Neuron (in vitro differentiated cells): ENCODE measurements at regions not wholly inside any gene's neighbourhood (a gene's known extent, or its start where the extent isn't known, plus 50 kb on each side); places are given as distances from the start of the nearest gene placed in this dataset.

Experiments
- H2AFZ ChIP-seq: one replicate; pipeline ENCODE4 v1.6.1; 2013; ENCODE audit warnings: low read depth, mild to moderate bottlenecking, inconsistent platforms, low read length, moderate library complexity
- H3K27me3 ChIP-seq: one replicate; pipeline ENCODE4 v1.6.1; 2013; ENCODE audit warnings: low read length; ENCODE audit not compliant: insufficient read depth
- H3K36me3 ChIP-seq: one replicate; pipeline ENCODE4 v1.6.1; 2013; ENCODE audit warnings: low read length; ENCODE audit not compliant: insufficient read depth
- H3K4me1 ChIP-seq: one replicate; pipeline ENCODE4 v1.6.1; 2013; ENCODE audit warnings: low read length; ENCODE audit not compliant: insufficient read depth
- H3K4me3 ChIP-seq: 2 replicates; pipeline ENCODE4 v1.5.1; 2013; ENCODE audit warnings: mild to moderate bottlenecking, low read length, moderate library complexity
- H3K9me3 ChIP-seq: one replicate; pipeline ENCODE4 v1.6.1; 2013; ENCODE audit warnings: low read length

GRCh38 chr9:27625751-27626150 lies 52.5 kb upstream of the C9orf72 start:
- no peak overlapping the region for H2AFZ ChIP-seq
- no peaks in the 10 kb centered on the region for H3K36me3 ChIP-seq
- peaks cover 5% of the 10 kb centered on the region for H3K4me1 ChIP-seq
- no peaks in the 10 kb centered on the region for H3K27me3 ChIP-seq
- no peak overlapping the region for H3K4me3 ChIP-seq
- no peaks in the 10 kb centered on the region for H3K9me3 ChIP-seq

GRCh38 chr9:27626244-27627187 lies 53.2 kb upstream of the C9orf72 start:
- H3K4me1 ChIP-seq = peaks cover 5% of the 10 kb centered on the region
- H3K4me3 ChIP-seq = no peak overlapping the region
- H3K36me3 ChIP-seq = no peaks in the 10 kb centered on the region
- H3K27me3 ChIP-seq = no peaks in the 10 kb centered on the region
- H2AFZ ChIP-seq = no peak overlapping the region
- H3K9me3 ChIP-seq = no peaks in the 10 kb centered on the region

- H3K36me3 ChIP-seq = no peaks in the 10 kb centered on the region
- no peak overlapping the region for H3K4me3 ChIP-seq
- peaks cover 5% of the 10 kb centered on the region for H3K4me1 ChIP-seq
- no peak overlapping the region for H2AFZ ChIP-seq
- no peaks in the 10 kb centered on the region for H3K27me3 ChIP-seq
- H3K9me3 ChIP-seq = no peaks in the 10 kb centered on the region
Measured at GRCh38 chr9:27627188-27627564, 53.9 kb upstream of the C9orf72 start.

GRCh38 chr9:27628311-27628710 lies 55.0 kb upstream of the C9orf72 start:
- no peaks in the 10 kb centered on the region for H3K36me3 ChIP-seq
- peaks cover 5% of the 10 kb centered on the region for H3K4me1 ChIP-seq
- no peak overlapping the region for H2AFZ ChIP-seq
- H3K27me3 ChIP-seq = no peaks in the 10 kb centered on the region
- H3K4me3 ChIP-seq = no peak overlapping the region
- H3K9me3 ChIP-seq = no peaks in the 10 kb centered on the region

- Histone ChIP-seq H3K27me3 (no peaks in the 10 kb centered on the region), H3K4me1 (peaks cover 5% of the 10 kb centered on the region), H3K9me3 (no peaks in the 10 kb centered on the region), H3K4me3 (no peak overlapping the region), H2AFZ (no peak overlapping the region), H3K36me3 (no peaks in the 10 kb centered on the region)
Measured at GRCh38 chr9:27629425-27629824, 56.1 kb upstream of the C9orf72 start.

- Histone ChIP-seq H3K9me3 (no peaks in the 10 kb centered on the region), H3K36me3 (no peaks in the 10 kb centered on the region), H3K27me3 (no peaks in the 10 kb centered on the region), H3K4me3 (no peak overlapping the region), H3K4me1 (no peaks in the 10 kb centered on the region), H2AFZ (no peak overlapping the region)
Measured at GRCh38 chr9:27632254-27632653, 59.0 kb upstream of the C9orf72 start.

- no peak overlapping the region for H3K4me3 ChIP-seq
- no peaks in the 10 kb centered on the region for H3K9me3 ChIP-seq
- no peaks in the 10 kb centered on the region for H3K36me3 ChIP-seq
- no peaks in the 10 kb centered on the region for H3K27me3 ChIP-seq
- no peak overlapping the region for H2AFZ ChIP-seq
- H3K4me1 ChIP-seq = no peaks in the 10 kb centered on the region
Measured at GRCh38 chr9:27633764-27634163, 60.5 kb upstream of the C9orf72 start.

GRCh38 chr9:27634879-27635278 lies 61.6 kb upstream of the C9orf72 start:
- Histone ChIP-seq H3K9me3 (no peaks in the 10 kb centered on the region), H3K27me3 (no peaks in the 10 kb centered on the region), H3K4me3 (no peak overlapping the region), H2AFZ (no peak overlapping the region), H3K36me3 (no peaks in the 10 kb centered on the region), H3K4me1 (no peaks in the 10 kb centered on the region)

GRCh38 chr9:27638716-27639115 lies 65.4 kb upstream of the C9orf72 start:
- H2AFZ ChIP-seq = no peak overlapping the region
- no peaks in the 10 kb centered on the region for H3K9me3 ChIP-seq
- H3K4me1 ChIP-seq = no peaks in the 10 kb centered on the region
- H3K27me3 ChIP-seq = no peaks in the 10 kb centered on the region
- H3K36me3 ChIP-seq = no peaks in the 10 kb centered on the region
- H3K4me3 ChIP-seq = no peak overlapping the region

- H3K27me3 ChIP-seq = no peaks in the 10 kb centered on the region
- no peak overlapping the region for H3K4me3 ChIP-seq
- no peaks in the 10 kb centered on the region for H3K36me3 ChIP-seq
- no peaks in the 10 kb centered on the region for H3K9me3 ChIP-seq
- H2AFZ ChIP-seq = no peak overlapping the region
- H3K4me1 ChIP-seq = no peaks in the 10 kb centered on the region
Measured at GRCh38 chr9:27645161-27645840, 72.0 kb upstream of the C9orf72 start.

- no peaks in the 10 kb centered on the region for H3K27me3 ChIP-seq
- no peaks in the 10 kb centered on the region for H3K36me3 ChIP-seq
Measured at GRCh38 chr9:27653246-27653645, 80.0 kb upstream of the C9orf72 start.

GRCh38 chr9:27653957-27654356 lies 80.7 kb upstream of the C9orf72 start:
- no peaks in the 10 kb centered on the region for H3K4me1 ChIP-seq
- H3K27me3 ChIP-seq = no peaks in the 10 kb centered on the region
- H3K36me3 ChIP-seq = no peaks in the 10 kb centered on the region

More at GRCh38 chr9:27653246-27653645, 80.0 kb upstream of the C9orf72 start:
- Histone ChIP-seq H3K4me1 (no peaks in the 10 kb centered on the region), H2AFZ (no peak overlapping the region), H3K4me3 (no peak overlapping the region), H3K9me3 (no peaks in the 10 kb centered on the region)

GRCh38 chr9:27654629-27655285 lies 81.5 kb upstream of the C9orf72 start:
- H3K36me3 ChIP-seq = no peaks in the 10 kb centered on the region
- H3K27me3 ChIP-seq = no peaks in the 10 kb centered on the region
- H2AFZ ChIP-seq = no peak overlapping the region
- H3K4me3 ChIP-seq = no peak overlapping the region
- H3K9me3 ChIP-seq = no peaks in the 10 kb centered on the region
- H3K4me1 ChIP-seq = no peaks in the 10 kb centered on the region

More at GRCh38 chr9:27653957-27654356, 80.7 kb upstream of the C9orf72 start:
- Histone ChIP-seq H3K9me3 (no peaks in the 10 kb centered on the region), H3K4me3 (no peak overlapping the region), H2AFZ (no peak overlapping the region)
